HepG2 (cell line): ENCODE measurements at regions not wholly inside any gene's neighbourhood (a gene's known extent, or its start where the extent isn't known, plus 50 kb on each side); places are given as distances from the start of the nearest gene placed in this dataset.

Experiments
- CEBPB ChIP-seq: IDR thresholded peaks from 2 replicates; pipeline ENCODE4 v1.6.1; 2011; ENCODE audit warnings: low read depth, low read length, improper control_type of control experiment, borderline replicate concordance
- MED8 ChIP-seq: sonication (generic); formaldehyde crosslinking; IDR thresholded peaks from 2 replicates; pipeline ENCODE4 v1.8.1; 2023; ENCODE audit warnings: mild to moderate bottlenecking, missing genetic modification reagents; ENCODE audit not compliant: insufficient replicate concordance
- U2AF1 ChIP-seq: fragments of 200-400 bp; formaldehyde crosslinking; optimal IDR thresholded peaks from 2 replicates; pipeline ENCODE3; 2017; ENCODE audit warnings: mild to moderate bottlenecking, low read depth, low read length
- TF ChIP-seq, protein P1 (sequence below): sonication (generic); formaldehyde crosslinking; IDR thresholded peaks from 2 replicates; pipeline ENCODE4 v1.5.0; 2020; ENCODE audit warnings: mild to moderate bottlenecking, low read depth, missing genetic modification reagents, borderline replicate concordance
- TF ChIP-seq, protein P2 (sequence below): sonication (generic); formaldehyde crosslinking; IDR thresholded peaks from 2 replicates; pipeline ENCODE4 v1.5.0; 2020; ENCODE audit warnings: mild to moderate bottlenecking, missing genetic modification reagents, moderate library complexity

DNA sequence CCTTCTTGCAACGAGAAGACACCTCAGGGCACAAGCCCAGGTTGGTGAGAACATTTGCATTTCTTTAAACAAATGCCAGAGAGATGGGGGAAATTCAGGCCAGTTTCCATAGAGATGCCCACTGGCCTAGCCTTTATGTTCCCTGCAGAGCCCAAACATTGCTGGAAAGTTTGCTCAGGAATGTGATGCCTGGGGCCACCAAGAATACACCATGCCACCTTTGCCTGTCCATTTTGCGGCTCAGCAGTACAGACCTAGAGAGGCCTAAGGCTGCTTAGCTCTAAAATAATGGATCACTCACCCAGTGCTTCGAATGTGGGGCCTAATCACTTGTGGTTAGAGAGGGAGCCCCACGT, 210.0 kb downstream of the RPLP1 start:
- TF ChIP-seq U2AF1 (no peak), CEBPB (no peak), MED8 (no peak)
- TF ChIP-seq, protein P1, sequence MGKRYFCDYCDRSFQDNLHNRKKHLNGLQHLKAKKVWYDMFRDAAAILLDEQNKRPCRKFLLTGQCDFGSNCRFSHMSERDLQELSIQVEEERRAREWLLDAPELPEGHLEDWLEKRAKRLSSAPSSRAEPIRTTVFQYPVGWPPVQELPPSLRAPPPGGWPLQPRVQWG (CRISPR knock-in tag), result no peak
- TF ChIP-seq, protein P2, sequence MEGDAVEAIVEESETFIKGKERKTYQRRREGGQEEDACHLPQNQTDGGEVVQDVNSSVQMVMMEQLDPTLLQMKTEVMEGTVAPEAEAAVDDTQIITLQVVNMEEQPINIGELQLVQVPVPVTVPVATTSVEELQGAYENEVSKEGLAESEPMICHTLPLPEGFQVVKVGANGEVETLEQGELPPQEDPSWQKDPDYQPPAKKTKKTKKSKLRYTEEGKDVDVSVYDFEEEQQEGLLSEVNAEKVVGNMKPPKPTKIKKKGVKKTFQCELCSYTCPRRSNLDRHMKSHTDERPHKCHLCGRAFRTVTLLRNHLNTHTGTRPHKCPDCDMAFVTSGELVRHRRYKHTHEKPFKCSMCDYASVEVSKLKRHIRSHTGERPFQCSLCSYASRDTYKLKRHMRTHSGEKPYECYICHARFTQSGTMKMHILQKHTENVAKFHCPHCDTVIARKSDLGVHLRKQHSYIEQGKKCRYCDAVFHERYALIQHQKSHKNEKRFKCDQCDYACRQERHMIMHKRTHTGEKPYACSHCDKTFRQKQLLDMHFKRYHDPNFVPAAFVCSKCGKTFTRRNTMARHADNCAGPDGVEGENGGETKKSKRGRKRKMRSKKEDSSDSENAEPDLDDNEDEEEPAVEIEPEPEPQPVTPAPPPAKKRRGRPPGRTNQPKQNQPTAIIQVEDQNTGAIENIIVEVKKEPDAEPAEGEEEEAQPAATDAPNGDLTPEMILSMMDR (CRISPR knock-in tag), result no peak
